RKO (cell line): ENCODE measurements at regions not wholly inside any gene's neighbourhood (a gene's known extent, or its start where the extent isn't known, plus 50 kb on each side); places are given as distances from the start of the nearest gene placed in this dataset.
A peak's percentile ranks its signal among the peaks of the same experiment; 100 is the strongest.

Source experiments
- DNase-seq: peaks from one replicate; pipeline ENCODE4 v3.0.0-alpha.2; 2016; ENCODE audit warnings: low spot score

DNA sequence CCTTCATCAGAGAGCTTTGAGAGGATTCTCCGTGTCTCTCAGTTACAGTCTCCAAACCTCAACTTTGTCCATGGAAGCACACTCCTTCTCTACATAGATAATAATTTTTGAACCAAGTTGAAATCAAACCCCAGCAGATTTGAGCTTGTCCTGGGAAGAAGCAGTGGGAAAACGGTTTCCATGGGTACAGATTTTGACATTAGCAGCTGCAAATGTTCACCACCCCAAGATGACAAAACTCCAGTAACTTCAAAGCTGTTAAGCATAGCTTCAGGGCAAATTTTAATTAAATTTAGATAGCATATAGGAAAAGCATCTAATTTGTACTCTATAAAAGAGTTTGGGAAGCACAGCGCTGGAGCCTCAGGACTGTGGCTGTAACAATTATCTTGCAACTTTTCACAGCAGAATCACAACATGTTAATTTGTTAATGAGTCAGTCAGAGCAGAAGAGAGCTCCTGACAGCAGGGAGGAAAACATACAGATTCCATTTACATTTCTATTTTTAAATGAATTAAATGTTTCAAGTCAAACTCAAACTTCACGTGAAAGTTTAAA lies 240.7 kb downstream of the BMP7 start:
- DNase-seq = no peak

- DNase-seq = no peak
These were observed 238.7 kb downstream of the BMP7 start for GRCh38 chr20:57027777-57028176.

DNA sequence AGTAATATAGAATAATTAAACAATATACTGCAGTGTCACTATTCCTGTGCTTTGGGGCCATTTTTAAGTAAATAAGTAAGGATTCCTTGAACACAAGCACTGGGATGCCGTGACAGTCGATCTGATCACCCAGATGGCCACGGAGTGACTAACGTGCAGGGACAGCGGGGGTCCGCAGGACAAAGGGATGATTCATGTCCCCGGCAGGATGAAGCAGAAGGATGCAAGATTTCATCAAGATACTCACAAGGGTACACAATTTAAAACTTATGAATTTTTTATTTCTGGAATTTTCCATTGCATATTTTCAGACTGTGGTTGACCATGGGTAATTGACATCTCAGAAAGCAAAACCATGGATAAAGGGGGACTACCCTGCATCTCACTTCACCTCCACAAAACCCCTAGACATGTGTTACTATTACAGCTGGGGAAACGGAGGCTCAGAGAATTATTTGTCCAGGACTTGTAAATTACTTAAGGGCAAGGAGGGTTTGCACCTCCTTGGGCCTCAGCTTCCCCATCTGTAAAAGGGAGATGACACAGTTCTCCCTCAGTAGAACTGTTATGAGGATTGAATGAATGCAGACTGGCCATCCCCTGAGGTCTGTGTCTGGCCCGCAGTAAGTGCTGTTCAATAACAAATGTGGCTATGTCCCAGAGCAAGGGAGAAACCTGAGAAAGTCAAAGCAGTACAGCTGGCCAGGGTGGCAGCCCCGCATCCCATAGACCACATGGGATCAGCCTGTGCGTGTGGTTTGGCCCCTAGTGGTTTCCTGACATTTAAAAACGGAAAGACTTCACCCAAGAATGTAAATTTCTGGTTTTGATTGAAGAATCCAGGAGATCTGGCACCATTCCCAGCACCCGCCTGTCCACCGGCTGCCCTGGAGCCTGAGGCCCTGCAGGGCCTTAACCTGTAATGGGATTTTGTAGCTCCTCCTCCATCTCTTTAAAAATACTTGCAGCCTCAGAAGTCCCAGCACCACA lies 235.5 kb downstream of the BMP7 start:
- DNase-seq = no peak

DNA sequence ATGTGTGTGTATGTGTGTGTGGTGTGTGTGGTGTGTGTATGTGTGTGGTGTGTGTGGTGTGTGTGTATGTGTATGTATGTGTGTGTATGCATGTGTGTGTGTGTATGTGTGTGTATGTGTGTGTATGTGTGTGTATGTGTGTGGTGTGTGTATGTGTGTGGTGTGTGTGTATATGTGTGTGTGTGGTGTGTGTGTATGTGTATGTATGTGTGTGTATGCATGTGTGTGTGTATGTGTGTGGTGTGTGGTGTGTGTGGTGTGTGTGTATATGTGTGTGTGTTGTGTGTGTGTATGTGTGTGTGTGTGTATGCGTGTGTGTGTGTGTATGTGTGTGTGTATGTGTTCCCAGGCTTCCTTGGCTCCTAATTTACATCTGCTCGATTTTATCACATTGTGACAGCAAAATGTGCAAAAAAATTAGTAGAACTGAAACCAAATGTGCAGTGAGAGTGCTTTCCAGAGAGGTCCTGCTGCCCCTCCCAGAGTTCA lies 234.5 kb downstream of the BMP7 start:
- no peak for DNase-seq

- DNase-seq = no peak
These were observed 233.6 kb downstream of the BMP7 start for GRCh38 chr20:57032847-57033246.

GRCh38 chr20:57034001-57034400 lies 232.4 kb downstream of the BMP7 start:
- DNase-seq = peak; percentile 32

- no peak for DNase-seq
These were observed 228.8 kb downstream of the BMP7 start for GRCh38 chr20:57037689-57038088.

GRCh38 chr20:57038608-57039440 lies 227.6 kb downstream of the BMP7 start:
- DNase-seq = no peak

DNA sequence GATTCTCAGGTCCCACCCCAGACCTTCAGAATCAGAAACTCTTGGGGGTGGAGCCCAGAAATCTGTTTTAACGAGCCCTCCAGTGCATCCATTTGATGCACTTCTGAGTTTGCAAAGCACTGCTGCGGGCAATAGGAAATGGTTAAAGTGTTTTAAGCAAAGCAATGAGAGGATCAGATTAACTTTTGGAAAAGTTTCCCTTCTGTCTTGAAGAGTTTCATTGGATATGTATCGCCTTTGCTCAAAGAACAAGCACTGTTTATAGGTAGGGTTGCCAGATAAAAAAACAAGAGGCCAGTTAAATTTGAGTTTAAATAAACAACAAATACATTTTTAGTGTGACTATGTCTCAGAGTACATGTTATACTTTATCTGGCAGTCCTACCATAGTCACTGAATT lies 226.0 kb downstream of the BMP7 start:
- no peak for DNase-seq

DNA sequence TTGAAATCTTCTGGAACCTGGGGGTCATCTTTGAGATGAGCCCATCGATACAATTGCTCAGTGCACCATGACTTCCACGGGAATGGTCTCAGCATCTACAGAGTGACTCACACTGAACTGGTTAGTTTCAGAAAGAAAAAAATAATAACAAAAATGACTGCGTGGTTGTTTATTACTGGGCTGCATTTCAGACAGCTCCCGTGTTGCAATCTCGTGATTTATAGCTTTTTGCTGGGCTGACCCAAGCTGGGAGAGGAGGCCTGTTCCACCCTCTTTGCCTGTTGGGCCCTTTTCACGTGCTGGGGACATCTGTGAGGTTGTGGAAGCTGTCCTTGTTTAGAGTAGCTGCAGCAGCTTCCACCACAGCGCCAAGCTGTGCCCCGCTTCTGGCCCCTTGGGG lies 225.5 kb downstream of the BMP7 start:
- DNase-seq = no peak

- no peak for DNase-seq
These were observed 223.3 kb downstream of the BMP7 start for GRCh38 chr20:57043091-57043490.

GRCh38 chr20:57043669-57044268 lies 222.7 kb downstream of the BMP7 start:
- DNase-seq = no peak

- peak; percentile 12 for DNase-seq
These were observed 219.0 kb downstream of the BMP7 start for GRCh38 chr20:57047281-57048026.

- peak; percentile 12 for DNase-seq
These were observed 218.2 kb downstream of the BMP7 start for GRCh38 chr20:57048027-57048869.

GRCh38 chr20:57049296-57049695 lies 217.1 kb downstream of the BMP7 start:
- no peak for DNase-seq

DNA sequence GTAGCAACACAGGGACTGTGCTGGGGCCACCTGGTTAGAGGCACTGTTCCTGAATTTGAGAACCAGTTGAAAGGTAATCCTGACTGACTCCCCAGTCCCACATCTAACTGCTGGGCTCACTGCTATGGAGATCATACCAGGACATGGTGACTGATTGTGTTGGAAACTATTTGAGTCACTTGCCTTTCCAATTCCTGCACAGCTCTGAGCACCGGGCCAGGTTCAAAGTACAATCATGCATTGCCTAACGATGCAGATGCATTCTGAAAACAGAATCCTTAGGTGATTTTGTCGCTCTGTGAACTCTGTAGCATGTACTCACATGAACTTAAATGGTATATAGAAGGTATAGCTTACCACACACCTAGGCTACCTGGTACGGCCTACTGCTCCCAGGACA lies 215.3 kb downstream of the BMP7 start:
- no peak for DNase-seq

DNA sequence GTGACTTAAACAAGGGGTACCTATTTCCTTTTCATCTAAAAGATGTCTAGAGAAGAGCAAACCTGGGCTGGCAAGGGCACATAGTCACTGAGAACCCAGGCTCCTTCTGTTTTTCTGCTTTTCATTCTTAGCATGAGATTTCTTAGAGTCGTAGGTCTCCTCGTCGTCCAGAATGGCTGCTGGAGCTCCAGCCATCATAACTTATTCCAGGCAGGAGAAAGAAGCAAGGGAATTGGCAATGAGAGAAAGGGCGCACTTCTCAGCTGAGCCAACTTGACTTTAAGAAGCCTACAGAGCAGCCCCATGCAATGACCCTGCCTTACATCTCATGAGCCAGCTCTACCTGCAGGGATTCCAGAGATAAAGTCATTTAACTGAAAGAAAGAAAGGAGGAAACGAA lies 213.4 kb downstream of the BMP7 start:
- no peak for DNase-seq

DNA sequence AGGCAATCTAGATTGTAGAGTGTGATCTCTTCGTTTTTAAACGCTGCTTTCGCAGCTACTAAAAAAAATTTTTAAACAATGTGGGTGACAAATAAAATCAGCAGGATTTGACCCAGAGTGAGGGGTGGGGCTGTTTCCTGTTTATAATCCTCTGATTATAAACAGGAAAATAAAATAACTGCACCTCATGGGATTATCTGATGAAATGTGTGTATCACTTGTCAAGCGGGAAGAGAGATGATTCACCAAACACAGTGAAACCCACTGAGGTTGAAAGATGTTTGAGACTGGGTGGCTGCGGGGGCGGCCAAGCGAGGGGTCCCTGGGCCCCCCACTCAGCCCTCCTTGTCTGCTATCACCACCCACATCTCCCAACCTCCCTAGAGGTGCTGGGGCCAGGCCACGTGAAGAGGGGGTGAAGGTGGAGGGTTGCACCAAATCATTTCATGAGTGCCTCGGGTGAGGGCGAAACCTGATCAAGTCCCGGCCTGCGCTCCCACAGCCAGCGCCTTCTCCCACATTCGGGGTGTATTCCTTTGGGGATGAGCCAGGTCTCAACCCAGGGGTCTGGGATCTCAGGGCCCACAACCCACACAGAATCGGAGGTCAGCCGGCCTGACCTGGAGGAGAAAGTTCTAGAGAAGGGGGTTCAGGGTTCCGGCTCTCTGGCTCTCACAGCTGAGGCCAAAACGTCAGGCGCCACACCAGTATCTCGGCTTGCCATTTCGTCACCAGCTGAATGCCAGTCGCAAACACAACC lies 212.5 kb downstream of the BMP7 start:
- no peak for DNase-seq

DNA sequence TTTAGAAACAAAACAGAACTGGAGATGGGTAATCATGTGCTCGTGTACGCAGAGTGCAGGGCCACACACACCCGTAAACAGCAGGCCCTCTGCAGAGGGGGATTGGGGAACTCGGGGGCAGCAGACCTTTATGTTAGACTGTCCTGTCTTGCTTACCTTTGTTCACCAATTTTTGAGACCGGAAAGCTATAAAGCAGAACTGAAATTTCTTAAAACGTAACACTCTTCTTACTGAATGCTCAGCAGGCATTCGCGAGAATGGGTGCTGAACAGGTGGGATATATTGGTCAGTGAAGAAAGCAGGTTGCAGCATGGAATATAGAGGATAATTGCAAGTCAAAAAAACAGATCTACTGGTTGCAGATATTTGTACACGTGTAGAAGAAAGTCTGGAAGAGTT lies 211.1 kb downstream of the BMP7 start:
- DNase-seq = no peak

GRCh38 chr20:57056651-57057050 lies 209.8 kb downstream of the BMP7 start:
- DNase-seq = no peak
